Chondrocyte (in vitro differentiated cells): ENCODE measurements at regions not wholly inside any gene's neighbourhood (a gene's known extent, or its start where the extent isn't known, plus 50 kb on each side); places are given as distances from the start of the nearest gene placed in this dataset.

Experiments used
- DNase-seq: peaks from one replicate; pipeline ENCODE4 v3.0.0; 2021; ENCODE audit warnings: mixed read lengths, low spot score
- H3K27ac Mint-ChIP-seq: one replicate; pipeline ENCODE4 v1.8.0; 2021; ENCODE audit warnings: mild to moderate bottlenecking, moderate library complexity, mixed read lengths; ENCODE audit not compliant: unreplicated experiment
- H3K27me3 Mint-ChIP-seq: 2 replicates; pipeline ENCODE4 v1.8.0; 2021; ENCODE audit warnings: low read depth, mixed read lengths
- H3K36me3 Mint-ChIP-seq: 2 replicates; pipeline ENCODE4 v1.8.0; 2021; ENCODE audit warnings: low read depth, mixed read lengths
- H3K4me1 Mint-ChIP-seq: 2 replicates; pipeline ENCODE4 v1.8.0; 2021; ENCODE audit warnings: low read depth, mild to moderate bottlenecking, mixed read lengths
- H3K4me3 Mint-ChIP-seq: one replicate; pipeline ENCODE4 v1.8.0; 2021; ENCODE audit warnings: mild to moderate bottlenecking, moderate library complexity, mixed read lengths; ENCODE audit not compliant: unreplicated experiment
- H3K9me3 Mint-ChIP-seq: 2 replicates; pipeline ENCODE4 v1.8.0; 2021; ENCODE audit warnings: low read depth, mixed read lengths
- CTCF ChIP-seq: fragments of 200-600 bp; sonication (generic); IDR thresholded peaks from 2 replicates; pipeline ENCODE4 v1.5.0; 2021; ENCODE audit warnings: antibody characterized with exemption, mild to moderate bottlenecking, moderate library complexity

- peaks cover 9% of the 10 kb centered on the region for H3K27me3 Mint-ChIP-seq
- H3K4me1 Mint-ChIP-seq = no peaks in the 10 kb centered on the region
- H3K36me3 Mint-ChIP-seq = no peaks in the 10 kb centered on the region
- no peak overlapping the region for H3K4me3 Mint-ChIP-seq
- no peak overlapping the region for H3K27ac Mint-ChIP-seq
- no peak for TF ChIP-seq CTCF
- DNase-seq = no peak
- H3K9me3 Mint-ChIP-seq = no peaks in the 10 kb centered on the region
Observed at GRCh38 chr9:31699836-31700235, 684.6 kb upstream of the ACO1 start.

- no peak for DNase-seq
- Mint-ChIP-seq H3K27me3 (peaks cover 10% of the 10 kb centered on the region), H3K9me3 (no peaks in the 10 kb centered on the region), H3K4me1 (no peaks in the 10 kb centered on the region), H3K27ac (no peak overlapping the region), H3K4me3 (no peak overlapping the region), H3K36me3 (no peaks in the 10 kb centered on the region)
- no peak for TF ChIP-seq CTCF
Observed at GRCh38 chr9:31700252-31701045, 684.0 kb upstream of the ACO1 start.

- TF ChIP-seq CTCF = no peak
- no peak overlapping the region for H3K27ac Mint-ChIP-seq
- H3K36me3 Mint-ChIP-seq = no peaks in the 10 kb centered on the region
- peaks cover 8% of the 10 kb centered on the region for H3K27me3 Mint-ChIP-seq
- peaks cover 3% of the 10 kb centered on the region for H3K9me3 Mint-ChIP-seq
- no peak for DNase-seq
- H3K4me3 Mint-ChIP-seq = no peak overlapping the region
- no peaks in the 10 kb centered on the region for H3K4me1 Mint-ChIP-seq
Observed at GRCh38 chr9:31702957-31703356, 681.5 kb upstream of the ACO1 start.

GRCh38 chr9:31715250-31715649, 669.2 kb upstream of the ACO1 start:
- Mint-ChIP-seq H3K4me3 (no peak overlapping the region), H3K4me1 (no peaks in the 10 kb centered on the region), H3K36me3 (no peaks in the 10 kb centered on the region), H3K27me3 (peaks cover 13% of the 10 kb centered on the region), H3K27ac (no peak overlapping the region), H3K9me3 (no peaks in the 10 kb centered on the region)
- TF ChIP-seq CTCF = no peak
- no peak for DNase-seq

- Mint-ChIP-seq H3K27ac (no peak overlapping the region), H3K9me3 (no peaks in the 10 kb centered on the region), H3K4me1 (no peaks in the 10 kb centered on the region), H3K27me3 (peaks cover 12% of the 10 kb centered on the region), H3K4me3 (no peak overlapping the region), H3K36me3 (no peaks in the 10 kb centered on the region)
- TF ChIP-seq CTCF = no peak
- DNase-seq = no peak
Observed at GRCh38 chr9:31719262-31719661, 665.2 kb upstream of the ACO1 start.
